ENCODE measurements at regions not wholly inside any gene's neighbourhood (a gene's known extent, or its start where the extent isn't known, plus 50 kb on each side); places are given as distances from the start of the nearest gene placed in this dataset.
"Not testable (repeated sequence)": the region's sequence is repeated elsewhere in the genome, so short reads cannot be mapped to it uniquely, and the experiment has no call there.

DNA sequence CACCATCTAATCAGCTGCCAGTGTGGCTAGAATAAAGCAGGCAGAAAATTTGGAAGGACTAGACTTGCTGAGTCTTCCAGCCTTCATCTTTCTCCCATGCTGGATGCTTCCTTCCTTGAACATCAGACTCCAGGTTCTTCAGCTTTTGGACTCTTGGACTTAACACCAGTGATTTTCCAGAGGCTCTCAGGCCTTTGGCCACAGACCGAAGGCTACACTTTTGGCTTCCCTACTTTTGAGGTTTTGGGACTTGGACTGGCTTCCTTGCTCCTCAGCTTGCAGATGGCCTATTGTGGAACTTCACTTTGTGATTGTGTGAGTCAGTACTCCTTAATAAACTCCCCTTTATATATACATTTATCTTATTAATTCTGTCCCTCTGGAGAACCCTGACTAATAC, 129.8 kb upstream of the MB21D2 start:
- not testable (repeated sequence) for DNase-seq

DNA sequence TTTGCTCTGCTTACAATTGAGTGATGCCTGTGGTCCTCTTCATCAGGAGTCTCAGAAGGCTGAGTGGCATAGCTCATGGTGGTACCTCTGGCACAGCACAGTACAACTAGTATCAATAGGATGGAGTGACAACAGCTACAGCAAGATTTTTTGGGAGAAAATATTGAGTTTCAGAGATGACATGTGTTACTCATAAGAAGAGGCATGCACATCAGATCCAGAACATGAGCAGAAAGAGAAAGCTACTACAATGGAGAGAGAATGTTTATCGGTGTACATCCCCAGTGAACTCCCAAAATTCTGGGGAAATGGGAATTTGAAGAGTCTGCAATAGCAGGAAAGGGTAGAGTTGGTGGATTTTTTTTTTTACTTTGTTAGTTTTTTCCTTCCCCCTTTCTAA, 130.5 kb upstream of the MB21D2 start:
- DNase-seq = no peak

DNA sequence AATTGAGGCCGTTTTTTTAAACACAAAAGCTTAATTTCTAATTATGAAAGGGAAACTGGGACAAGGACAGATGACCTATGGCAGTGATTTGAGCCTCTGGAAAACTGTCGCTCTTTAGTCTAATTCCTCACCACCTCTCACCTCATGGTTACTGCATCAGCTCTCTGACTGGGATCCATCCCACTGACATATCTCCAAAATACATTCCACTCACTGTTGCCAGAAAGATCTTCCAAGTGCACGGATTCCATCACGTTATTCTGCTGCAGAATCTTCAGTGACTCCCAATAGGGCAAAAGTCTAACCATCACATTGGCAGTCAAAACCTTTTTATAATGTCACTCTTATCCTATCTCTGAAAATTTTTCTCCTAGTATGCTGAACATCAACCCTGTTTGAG, 132.3 kb upstream of the MB21D2 start:
- DNase-seq = no peak

DNA sequence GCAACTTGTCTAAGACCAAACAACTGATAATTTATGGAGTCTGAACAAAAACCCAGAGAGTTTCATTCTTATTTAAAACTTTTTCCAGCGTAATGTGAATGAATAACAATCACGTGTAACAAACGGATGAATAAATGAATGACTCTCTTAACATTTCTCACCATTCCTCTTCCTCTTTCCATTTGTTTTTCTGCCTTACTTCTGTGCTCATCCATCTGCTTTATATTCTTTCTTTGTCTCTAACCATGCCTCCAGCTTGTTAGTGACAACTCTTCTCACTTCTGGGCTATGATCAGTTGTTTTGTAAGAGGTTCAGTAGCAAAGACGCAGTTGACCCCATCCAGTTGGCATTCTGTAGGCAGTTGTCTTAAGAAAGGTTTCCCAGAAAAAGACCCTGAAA, 133.7 kb upstream of the MB21D2 start:
- no peak for DNase-seq

DNA sequence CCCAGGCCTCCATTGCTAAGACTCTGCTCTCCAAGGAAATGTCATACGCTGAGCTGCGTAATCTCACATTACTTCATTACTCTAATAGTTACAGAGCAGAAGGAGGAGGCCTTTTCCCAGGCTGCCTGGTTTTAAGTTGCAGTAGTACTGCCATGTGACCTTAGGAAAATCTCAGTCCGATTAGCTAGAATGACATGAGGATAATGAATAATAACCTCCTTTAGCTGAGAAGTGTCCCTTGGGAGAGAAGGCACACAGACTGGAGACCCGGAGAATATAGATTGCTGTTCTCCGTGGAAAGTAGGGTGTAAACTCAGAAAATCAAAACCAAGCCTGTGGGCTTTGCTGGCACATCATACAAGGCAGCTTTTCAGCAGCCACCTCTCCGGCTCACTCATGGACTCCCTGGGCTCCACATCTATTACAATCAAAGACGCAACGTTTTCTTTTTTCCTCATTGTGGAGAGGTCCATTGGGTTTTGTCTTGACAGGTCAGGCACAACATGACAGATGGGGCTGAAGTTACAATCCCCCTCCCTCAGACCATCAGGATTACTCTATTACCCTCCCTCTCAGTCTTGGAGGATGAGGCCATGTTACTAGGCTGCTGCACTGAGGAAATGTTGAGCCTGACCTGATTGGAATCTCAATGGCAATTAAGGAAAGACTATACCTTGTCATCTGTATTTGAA, 134.8 kb upstream of the MB21D2 start:
- peak; percentile 17 for DNase-seq

DNA sequence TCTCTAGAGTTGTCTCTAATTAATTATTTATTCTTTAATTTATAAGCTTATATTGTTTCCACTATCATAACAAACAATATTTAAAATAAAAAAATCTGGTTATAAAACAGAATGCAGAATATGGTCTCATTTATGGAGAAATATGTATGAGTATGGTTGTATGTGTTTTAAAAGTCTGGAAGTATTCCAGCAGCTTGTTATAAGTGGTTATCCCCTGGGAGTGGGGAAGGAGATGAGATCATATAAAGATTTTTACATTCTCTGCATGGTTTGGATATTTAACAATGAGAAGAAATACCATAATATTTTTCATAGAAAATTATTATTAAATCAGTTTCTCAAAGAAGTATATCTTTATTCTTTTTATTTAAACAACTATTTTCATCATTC, 135.4 kb upstream of the MB21D2 start:
- DNase-seq = peak; percentile 79

DNA sequence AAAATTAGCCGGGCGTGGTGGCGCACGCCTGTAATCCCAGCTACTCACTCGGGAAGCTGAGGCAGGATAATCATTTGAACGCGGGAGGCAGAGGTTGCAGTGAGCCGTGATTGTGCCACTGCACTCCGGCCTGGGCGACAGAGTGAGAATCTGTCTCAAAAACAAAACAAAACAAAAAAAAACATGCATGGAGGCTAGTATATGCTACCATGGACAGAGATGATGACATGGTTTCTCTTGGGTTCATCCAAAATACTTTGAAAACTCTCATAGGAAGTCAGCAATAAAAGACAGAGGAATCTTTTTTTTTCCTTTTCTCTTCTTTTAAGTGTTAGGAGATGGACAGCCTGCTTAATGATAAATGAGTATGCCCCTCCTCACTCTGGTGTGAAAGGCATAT, 137.7 kb upstream of the MB21D2 start:
- no peak for DNase-seq

DNA sequence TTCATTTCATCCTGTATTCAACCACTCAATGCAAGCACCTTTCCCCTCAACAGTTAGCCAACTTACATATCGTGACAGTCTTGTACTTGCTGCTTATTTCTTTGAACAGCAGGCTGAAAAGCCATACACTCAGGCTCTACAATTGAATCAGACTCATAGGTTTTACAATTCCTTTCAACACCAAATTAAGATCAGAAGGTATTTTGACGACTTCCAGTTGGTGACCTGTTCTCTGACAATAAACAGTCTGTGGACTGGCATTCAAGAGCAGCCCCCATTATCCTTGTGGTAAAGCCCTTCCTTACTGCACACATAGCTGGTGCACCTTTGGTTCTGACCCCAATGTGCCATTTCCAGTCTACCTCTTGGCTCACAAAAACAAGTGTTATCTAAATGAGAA, 140.0 kb upstream of the MB21D2 start:
- no peak for DNase-seq

DNA sequence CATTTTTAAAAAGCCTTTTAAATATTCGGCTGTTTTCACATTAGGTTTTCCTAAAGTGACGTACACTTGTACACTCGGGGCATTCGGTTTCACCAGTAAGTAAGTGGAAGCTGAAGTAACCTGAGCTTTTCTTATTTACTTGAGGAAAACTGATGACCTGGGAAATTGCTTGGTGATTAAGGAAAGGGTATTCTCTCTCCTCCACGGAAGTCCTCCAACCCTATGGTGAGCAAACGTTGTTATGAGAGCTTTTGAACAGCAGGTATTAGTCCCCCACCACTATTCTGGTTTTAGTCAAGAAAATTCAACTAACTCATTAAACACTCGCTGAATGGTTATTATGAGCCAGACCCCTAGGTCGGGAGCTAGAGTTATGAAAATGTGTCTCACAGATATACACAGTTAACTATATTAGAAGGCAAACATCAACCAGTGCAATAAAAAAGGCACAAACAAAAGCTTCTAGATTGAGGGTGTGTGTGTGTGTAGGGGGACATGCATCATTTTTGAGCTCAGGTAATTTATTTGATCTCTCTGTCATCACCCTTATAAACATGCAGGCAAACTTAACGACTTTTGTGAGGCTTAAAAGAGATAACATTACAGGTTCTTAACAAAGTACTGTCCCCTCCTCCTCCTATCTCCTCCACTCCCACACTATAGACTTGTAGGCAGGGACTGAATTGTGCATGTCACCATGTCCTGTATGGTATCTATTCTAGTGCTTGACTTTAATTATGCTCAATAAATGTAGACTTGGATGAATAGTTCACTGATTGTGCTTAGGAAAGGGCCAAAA, 143.3 kb upstream of the MB21D2 start:
- DNase-seq = no peak

DNA sequence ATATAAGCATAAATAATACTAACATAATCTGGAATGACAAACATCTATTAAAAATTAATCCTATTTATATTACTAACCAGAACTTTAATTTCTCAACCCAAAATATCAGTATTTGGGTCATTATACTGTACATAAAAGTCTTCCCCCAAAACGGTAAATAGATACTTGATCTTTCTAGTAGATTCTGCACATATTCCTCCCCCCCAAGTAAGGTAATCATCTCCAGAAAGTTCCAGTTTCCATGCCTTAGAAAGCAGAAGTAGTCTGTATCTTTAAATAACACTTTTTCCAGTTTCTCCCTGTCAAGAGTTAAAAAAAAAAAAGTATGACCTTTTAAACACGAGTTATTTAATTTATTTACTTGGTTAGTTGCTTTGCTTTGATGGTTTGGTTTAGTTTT, 150.7 kb upstream of the MB21D2 start:
- no peak for DNase-seq

DNA sequence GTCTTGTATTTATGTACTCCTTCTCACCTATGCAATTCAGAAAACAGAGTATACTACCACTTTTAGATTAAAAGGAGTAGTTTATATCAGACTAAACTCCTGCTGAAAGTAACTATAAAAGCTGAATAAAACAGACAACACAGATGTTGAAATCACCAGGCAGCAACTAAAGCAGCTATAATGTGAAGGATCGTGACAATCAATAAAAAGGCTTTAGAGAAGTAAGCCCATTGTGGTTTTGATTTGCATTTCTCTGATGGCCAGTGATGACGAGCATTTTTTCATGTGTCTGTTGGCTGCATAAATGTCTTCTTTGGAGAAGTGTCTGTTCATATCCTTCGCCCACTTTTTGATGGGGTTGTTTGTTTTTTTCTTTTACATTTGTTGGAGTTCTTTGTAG, 152.1 kb upstream of the MB21D2 start:
- not testable (repeated sequence) for DNase-seq

DNA sequence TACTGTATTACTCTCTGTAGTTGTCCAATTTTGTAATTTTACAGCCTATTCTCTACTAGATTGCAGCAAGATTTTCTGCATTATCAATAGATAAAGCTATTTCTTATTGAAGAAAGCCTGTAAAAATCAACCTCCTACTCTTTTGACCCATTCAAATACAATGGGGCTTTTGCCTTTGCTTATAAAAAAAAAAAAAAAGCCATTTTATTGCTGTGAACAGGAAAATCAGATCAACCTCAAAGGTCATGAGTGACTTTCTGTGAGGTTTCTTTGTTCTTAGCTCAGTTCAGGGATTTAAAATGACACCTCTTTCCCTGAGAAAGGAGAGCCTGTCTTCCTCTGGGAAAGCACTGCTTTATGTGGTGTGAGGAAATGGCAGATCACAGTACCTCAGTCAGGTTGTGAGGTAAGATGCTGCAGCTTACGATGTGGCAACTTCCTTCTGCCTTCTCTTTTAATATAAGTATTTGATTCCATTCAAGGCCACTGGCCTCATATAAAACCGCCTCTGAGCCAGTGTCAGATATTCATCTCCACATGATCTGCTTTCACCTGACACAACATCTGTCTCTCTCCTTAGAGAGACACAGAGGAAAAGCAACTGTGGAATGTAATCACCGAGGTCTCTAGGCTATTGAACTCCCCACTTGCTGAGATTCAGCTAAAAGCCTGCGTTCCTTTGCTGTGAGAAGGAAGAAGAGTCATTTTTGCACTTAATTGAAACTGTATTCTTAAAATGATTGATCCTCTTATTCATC, 161.5 kb upstream of the MB21D2 start:
- no peak for DNase-seq

DNA sequence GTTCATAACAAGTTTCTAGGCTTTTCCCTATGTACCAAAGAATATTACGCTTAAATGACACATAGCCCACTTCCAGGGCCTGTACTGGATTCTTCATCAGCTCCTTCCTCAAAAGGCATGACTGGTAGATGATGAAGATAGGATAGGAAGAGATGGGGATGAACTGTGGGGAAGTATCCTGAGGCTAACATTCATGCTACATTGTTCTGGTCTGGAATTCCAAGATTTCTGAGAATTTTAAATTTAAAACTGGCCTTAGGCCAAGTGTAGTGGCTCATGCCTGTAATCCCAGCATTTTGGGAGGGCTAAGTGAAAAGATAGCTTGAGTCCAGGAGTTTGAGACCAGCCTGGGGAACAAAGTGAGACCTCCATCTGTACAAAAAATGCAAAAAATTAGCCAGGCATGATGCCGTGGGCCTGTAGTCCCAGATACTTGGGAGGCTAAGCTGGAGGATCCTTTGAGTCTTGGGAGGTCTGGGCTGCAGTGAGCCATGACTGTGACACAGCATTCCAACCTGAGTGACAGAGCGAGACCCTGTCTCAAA, 160.1 kb upstream of the PLAAT1 start:
- DNase-seq = peak; percentile 10

DNA sequence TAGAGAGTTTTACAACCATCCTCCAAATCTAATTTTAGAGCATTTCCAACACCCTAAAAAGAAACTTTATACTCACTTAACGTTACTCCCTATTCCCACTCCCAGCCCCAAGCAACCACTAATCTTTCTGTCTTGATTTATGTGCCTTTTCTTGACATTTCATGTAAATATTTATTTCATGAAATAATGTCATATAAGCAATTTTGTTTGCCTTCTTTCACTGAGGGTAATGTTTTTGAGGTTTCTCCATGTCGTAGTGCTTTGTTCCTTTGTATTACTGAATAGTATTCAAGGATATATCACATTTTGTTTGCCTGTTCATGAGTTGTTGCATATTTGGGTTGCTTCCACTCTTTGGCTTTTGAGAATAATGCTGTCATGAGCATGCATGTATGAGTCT, 155.4 kb upstream of the PLAAT1 start:
- DNase-seq = no peak

DNA sequence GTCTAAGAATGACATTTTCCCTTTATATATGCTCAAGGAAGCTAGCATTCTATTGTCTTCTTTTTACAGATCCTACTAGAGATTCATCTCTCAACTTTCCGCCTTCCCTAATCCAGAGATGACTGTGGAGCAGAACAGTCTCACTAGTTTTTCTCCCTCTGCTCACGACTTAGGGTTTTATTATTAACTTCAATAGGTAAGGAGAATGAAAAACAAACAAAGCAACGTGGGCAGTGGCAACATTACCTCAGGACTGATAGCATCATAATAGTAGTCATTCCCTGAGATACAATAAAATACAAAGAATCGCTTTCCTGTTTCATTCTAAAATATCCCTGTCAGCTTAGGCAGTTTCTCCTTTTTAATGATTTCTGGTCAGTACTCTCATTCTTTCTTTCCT, 154.3 kb upstream of the PLAAT1 start:
- no peak for DNase-seq

DNA sequence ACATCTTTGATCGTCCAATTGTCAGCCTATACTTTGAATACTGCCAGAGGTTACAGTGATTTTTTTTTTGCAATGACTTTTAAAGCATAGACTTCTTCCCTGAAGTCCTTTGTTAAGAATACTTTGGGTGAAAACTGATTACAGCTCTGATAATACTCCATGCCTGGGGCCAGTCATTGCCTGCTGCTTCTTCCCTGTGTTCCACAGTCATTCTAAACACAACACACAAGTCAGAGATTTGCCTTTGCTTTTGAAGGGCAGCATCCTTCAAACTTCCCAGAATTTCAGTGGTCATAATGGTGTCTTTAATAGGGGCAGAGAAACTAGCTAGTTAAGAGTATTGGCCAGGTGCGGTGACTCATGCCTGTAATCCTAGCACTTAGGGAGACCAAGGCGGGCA, 153.7 kb upstream of the PLAAT1 start:
- no peak for DNase-seq

DNA sequence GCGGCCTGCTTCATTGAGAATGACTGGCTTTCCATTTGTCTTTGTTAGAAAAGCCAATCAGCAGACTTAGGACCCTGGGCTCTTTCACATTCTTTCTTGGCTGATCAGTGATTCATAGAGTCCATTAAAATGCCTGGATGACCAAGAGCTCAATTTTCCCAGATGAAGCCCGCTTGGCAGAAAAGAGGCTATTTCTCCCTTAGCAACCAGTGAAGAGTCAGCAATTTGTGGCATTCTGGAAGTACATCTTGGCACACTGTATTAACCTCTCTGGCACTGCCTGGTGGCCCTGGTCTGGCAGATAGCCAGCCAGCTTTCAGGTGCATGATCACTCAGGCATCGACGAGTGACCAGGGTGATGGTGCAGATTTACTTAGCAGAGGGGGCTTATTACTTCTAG, 145.7 kb upstream of the PLAAT1 start:
- no peak for DNase-seq

DNA sequence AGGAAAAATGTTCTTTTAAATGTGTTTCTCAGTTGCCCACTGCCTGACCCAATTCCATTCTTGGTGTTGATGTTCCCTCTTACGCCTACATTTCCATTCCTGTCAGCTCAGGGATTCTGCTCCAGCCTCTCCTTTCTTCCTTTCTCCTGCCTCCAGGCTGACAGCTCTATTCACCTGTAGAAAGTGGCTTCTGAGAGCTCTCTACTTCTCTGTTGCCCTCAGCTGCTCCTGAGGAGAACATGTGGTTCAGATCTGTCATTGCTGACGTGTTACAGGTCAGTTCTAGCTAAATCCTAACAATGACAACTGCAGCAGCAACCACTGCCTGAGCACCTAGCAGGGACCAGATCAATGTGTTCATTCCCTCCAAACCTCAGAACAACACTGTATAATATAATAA, 144.9 kb upstream of the PLAAT1 start:
- no peak for DNase-seq

DNA sequence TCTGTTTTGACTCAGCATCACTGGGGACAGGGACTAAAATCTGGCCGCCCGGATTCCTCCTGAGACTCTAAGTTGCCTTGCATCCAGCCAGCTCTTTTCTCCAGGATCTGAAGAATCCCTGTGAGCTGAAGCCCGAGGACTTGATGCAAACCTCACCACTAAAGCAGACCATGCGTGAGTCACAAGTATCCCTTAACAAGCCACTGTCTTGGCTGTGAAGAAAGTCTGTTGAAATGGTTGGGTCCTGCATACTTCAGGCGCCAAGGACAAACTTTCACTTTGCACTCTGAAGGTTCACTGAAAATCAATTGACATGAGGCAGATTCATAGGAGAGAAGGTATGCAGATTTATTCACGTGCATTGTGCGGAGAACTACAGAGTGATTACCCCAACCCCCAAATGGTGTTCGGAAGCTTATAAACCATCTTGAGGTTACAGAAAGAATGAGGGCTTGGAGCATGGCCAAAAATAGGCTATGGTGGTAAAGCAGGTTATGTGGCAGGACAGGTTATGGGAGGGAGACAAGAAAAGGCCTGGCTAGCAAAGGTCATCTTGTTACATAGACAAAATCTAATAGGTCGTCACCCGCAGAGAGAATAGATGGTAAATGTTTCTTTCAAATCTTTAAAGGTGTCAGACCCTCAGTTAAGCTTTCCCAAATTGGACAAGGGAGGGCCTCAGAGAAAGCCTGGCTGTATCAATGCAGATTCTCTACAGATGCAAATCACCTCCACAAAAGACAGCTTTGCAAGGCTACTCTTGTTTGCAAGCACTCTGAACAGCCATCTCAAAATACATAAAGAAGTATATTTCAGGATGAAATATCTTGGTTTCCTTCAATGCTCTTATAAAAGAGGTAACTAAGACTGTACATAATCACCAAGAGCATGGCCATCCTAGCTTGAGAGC, 126.3 kb upstream of the PLAAT1 start:
- no peak for DNase-seq

DNA sequence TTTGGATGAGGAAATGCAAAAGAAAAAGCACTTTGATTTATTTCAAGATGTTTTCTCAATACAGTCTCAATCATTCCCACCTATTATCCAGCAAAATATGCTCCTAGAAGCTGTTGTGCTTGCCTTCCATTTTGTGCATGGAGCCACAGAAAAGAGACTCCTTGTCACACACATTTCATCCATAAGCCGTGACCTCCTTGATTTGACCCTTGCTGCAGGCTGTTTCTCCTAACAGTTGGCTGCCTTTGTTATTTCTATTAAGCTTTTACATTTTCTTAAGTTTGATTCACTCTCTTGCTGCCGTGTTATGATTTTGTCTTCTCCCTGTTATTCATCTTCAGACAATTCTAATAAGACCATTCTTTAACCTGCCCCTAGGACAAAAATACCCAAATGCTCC, 124.2 kb upstream of the PLAAT1 start:
- no peak for DNase-seq

DNA sequence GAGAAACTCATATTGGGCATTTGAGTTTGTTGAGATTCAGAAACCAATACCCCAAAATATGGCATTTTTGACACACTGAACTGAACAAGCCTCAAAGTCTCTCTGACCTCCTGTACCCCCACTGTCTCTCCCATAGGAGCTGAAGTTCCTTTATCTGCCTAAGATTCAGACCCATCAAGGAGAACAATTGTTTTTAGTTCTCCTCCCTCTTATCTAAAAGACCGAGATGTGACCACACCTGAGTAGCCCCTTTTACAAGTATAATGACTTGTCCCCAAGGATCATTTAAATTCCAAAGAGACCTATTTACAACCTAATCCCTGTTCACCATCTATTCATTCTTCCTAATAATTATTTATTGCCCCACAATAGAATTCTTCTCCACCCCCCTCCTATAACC, 122.1 kb upstream of the PLAAT1 start:
- no peak for DNase-seq

DNA sequence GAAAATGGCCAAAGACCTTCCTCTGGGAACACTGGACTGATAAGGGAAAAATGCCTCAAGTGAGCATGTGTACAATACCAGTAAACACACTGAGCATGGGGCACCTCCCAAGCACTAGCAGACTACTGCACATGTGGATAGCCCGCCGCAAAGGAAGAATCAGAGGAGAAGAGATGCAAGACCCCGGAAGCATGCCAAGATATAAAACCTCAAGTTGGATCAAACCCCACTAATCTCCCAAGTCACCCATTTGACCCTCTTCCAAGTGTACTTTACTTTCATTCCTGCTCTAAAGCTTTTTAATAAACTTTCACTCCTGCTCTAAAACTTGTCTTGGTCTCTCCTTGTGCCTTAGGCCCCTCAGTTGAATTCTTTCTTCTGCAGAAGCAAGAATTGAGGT, 121.1 kb upstream of the PLAAT1 start:
- DNase-seq = no peak
